Loucy (cell line): ENCODE measurements at regions not wholly inside any gene's neighbourhood (a gene's known extent, or its start where the extent isn't known, plus 50 kb on each side); places are given as distances from the start of the nearest gene placed in this dataset.

ENCODE experiments used
- H2AFZ ChIP-seq: fragments of 200-600 bp; sonication (generic); 2 replicates; pipeline ENCODE4 v1.6.0; 2016; ENCODE audit warnings: antibody characterized with exemption, mild to moderate bottlenecking, low read length, moderate library complexity
- H3F3A ChIP-seq: fragments of 200-600 bp; 2 replicates; pipeline ENCODE4 v1.6.0; 2016; ENCODE audit warnings: antibody characterized with exemption, low read depth, mild to moderate bottlenecking
- H3K27me3 ChIP-seq: fragments of 200-600 bp; sonication (generic); 2 replicates; pipeline ENCODE4 v1.6.1; 2014; ENCODE audit warnings: low read length, mild to moderate bottlenecking; ENCODE audit not compliant: insufficient read depth, poor library complexity, severe bottlenecking
- H3K36me3 ChIP-seq: fragments of 200-600 bp; sonication (generic); 2 replicates; pipeline ENCODE4 v1.6.1; 2016; ENCODE audit warnings: low read length; ENCODE audit not compliant: insufficient read depth
- H3K4me1 ChIP-seq: fragments of 200-600 bp; sonication (generic); 2 replicates; pipeline ENCODE4 v1.5.1; 2014; ENCODE audit warnings: low read length, mild to moderate bottlenecking; ENCODE audit not compliant: insufficient read depth, poor library complexity, severe bottlenecking
- H3K4me2 ChIP-seq: fragments of 200-600 bp; sonication (generic); 2 replicates; pipeline ENCODE4 v1.6.0; 2014; ENCODE audit warnings: antibody characterized with exemption, low read length, low read depth, mild to moderate bottlenecking; ENCODE audit not compliant: poor library complexity, severe bottlenecking
- H3K4me3 ChIP-seq: fragments of 200-600 bp; sonication (generic); 2 replicates; pipeline ENCODE4 v1.5.1; 2014; ENCODE audit warnings: low read length, mild to moderate bottlenecking, mixed read lengths; ENCODE audit not compliant: poor library complexity, severe bottlenecking
- H3K79me2 ChIP-seq: fragments of 200-600 bp; sonication (generic); 2 replicates; pipeline ENCODE4 v1.6.1; 2014; ENCODE audit warnings: low read length; ENCODE audit not compliant: insufficient read depth
- H3K9ac ChIP-seq: fragments of 200-600 bp; sonication (generic); 2 replicates; pipeline ENCODE4 v1.6.0; 2014; ENCODE audit warnings: mild to moderate bottlenecking, low read depth, low read length, moderate library complexity; ENCODE audit not compliant: poor library complexity, severe bottlenecking
- H3K9me2 ChIP-seq: fragments of 200-600 bp; sonication (generic); replicated peaks from 2 replicates; pipeline ENCODE4 v1.6.1; 2016; ENCODE audit warnings: low read depth, low read length, mixed read lengths
- H3K9me3 ChIP-seq: fragments of 200-600 bp; sonication (generic); 2 replicates; pipeline ENCODE4 v1.6.1; 2014; ENCODE audit warnings: mild to moderate bottlenecking, antibody characterized with exemption, low read length, low read depth; ENCODE audit not compliant: insufficient read depth
- H4K20me1 ChIP-seq: fragments of 200-600 bp; sonication (generic); 2 replicates; pipeline ENCODE4 v1.6.0; 2014; ENCODE audit warnings: antibody characterized with exemption, low read length, mild to moderate bottlenecking; ENCODE audit not compliant: insufficient read depth, poor library complexity, severe bottlenecking
- EZH2phosphoT487 ChIP-seq: fragments of 200-600 bp; IDR thresholded peaks from 2 replicates; pipeline ENCODE4 v1.6.1; 2018; ENCODE audit warnings: antibody characterized with exemption, mild to moderate bottlenecking, moderate library complexity, borderline replicate concordance
- TF ChIP-seq, protein P1 (sequence below): fragments of 200-600 bp; sonication (generic); conservative IDR thresholded peaks from 2 replicates; pipeline ENCODE4 v1.5.1; 2014; ENCODE audit warnings: mild to moderate bottlenecking, antibody characterized with exemption, low read length

DNA sequence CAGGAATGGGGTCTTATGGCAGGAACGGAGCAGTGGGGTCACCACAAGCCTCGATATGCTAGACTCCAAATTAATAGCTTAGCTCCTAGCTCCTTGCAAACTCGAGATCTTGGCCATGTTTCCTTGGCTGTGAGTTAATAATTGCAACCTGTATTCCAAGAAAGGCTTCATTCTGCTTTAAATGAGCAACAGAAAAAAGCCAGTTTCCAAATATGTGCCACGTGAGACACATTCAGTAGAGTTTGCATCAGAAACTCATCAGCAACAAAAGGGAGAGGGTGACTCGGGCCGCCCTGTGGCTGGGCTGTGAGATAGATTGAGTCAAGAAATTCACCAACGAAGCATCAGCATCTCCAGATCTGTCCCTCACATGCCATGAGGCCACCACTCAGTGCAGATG, 112.0 kb downstream of the NPTX2 start:
- Histone ChIP-seq H3K36me3 (no peaks in the 10 kb centered on the region), H3K9me2 (no peaks in the 10 kb centered on the region), H3K9ac (no peak overlapping the region), H3F3A (no peaks in the 10 kb centered on the region), H3K4me2 (no peak overlapping the region), H4K20me1 (no peaks in the 10 kb centered on the region), H3K4me1 (no peaks in the 10 kb centered on the region), H3K27me3 (no peaks in the 10 kb centered on the region), H3K9me3 (no peaks in the 10 kb centered on the region), H2AFZ (no peak overlapping the region), H3K79me2 (no peaks in the 10 kb centered on the region), H3K4me3 (no peak overlapping the region)
- no peak for TF ChIP-seq EZH2phosphoT487
- TF ChIP-seq, protein P1, sequence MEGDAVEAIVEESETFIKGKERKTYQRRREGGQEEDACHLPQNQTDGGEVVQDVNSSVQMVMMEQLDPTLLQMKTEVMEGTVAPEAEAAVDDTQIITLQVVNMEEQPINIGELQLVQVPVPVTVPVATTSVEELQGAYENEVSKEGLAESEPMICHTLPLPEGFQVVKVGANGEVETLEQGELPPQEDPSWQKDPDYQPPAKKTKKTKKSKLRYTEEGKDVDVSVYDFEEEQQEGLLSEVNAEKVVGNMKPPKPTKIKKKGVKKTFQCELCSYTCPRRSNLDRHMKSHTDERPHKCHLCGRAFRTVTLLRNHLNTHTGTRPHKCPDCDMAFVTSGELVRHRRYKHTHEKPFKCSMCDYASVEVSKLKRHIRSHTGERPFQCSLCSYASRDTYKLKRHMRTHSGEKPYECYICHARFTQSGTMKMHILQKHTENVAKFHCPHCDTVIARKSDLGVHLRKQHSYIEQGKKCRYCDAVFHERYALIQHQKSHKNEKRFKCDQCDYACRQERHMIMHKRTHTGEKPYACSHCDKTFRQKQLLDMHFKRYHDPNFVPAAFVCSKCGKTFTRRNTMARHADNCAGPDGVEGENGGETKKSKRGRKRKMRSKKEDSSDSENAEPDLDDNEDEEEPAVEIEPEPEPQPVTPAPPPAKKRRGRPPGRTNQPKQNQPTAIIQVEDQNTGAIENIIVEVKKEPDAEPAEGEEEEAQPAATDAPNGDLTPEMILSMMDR = no peak

DNA sequence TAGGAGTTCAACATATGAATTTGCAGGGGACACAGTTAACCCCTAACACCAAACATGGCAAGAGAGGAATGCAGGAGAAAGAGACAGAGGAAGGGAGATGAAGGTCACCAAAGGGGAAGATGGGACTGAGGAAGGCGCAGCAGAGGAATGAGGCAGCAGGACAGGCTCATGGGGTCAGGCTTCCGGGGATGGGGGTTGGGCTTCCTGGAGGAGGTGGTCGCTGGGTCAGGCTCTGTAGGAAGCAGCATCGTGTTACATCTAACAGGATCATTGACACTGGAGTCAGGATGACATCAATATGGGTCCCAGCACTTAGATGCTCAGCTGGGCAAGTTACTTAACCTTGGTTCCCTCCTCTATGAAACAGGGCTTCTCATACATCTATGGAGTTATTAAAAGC, 113.2 kb downstream of the NPTX2 start:
- no peak for TF ChIP-seq EZH2phosphoT487
- TF ChIP-seq, protein P1 = no peak
- no peaks in the 10 kb centered on the region for H3K9me3 ChIP-seq
- H3K4me1 ChIP-seq = no peaks in the 10 kb centered on the region
- no peaks in the 10 kb centered on the region for H3K36me3 ChIP-seq
- H3K79me2 ChIP-seq = no peaks in the 10 kb centered on the region
- no peaks in the 10 kb centered on the region for H3F3A ChIP-seq
- no peak overlapping the region for H3K4me3 ChIP-seq
- H3K27me3 ChIP-seq = no peaks in the 10 kb centered on the region
- no peak overlapping the region for H2AFZ ChIP-seq
- H3K4me2 ChIP-seq = no peak overlapping the region
- no peaks in the 10 kb centered on the region for H4K20me1 ChIP-seq
- H3K9ac ChIP-seq = no peak overlapping the region
- H3K9me2 ChIP-seq = no peaks in the 10 kb centered on the region

DNA sequence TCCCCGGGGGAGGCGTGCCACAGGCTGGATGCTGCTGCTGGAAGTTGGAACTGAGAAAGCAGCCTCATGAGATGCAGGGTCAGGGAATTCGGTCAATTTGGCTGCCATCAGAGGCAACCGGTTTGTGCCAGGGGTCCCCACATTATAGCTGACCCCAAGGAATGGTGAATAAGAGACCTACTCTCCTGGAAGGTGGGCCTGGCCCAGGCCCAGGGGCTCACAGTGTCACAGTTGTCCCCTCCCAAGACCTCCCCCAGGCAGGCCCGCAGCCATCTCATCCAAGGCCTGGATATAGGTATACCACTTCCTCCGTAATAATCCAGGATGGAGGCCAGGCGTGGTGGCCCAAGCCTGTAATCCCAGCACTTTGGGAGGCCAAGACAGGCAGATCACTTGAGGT, 114.6 kb downstream of the NPTX2 start:
- Histone ChIP-seq H4K20me1 (no peaks in the 10 kb centered on the region), H3K4me2 (no peak overlapping the region), H3K4me1 (no peaks in the 10 kb centered on the region), H3K79me2 (no peaks in the 10 kb centered on the region), H3K9me3 (no peaks in the 10 kb centered on the region), H3K9ac (no peak overlapping the region), H3K36me3 (no peaks in the 10 kb centered on the region), H2AFZ (no peak overlapping the region), H3K27me3 (no peaks in the 10 kb centered on the region), H3F3A (no peaks in the 10 kb centered on the region), H3K4me3 (no peak overlapping the region), H3K9me2 (no peaks in the 10 kb centered on the region)
- TF ChIP-seq, protein P1 = no peak
- TF ChIP-seq EZH2phosphoT487 = no peak
